IPS DF 6.9 (cell line): ENCODE measurements at regions not wholly inside any gene's neighbourhood (a gene's known extent, or its start where the extent isn't known, plus 50 kb on each side); places are given as distances from the start of the nearest gene placed in this dataset.

Source experiments
- DNase-seq: peaks from one replicate; pipeline ENCODE4 v3.0.0-alpha.2; 2013; ENCODE audit warnings: low read depth, low spot score
- H3K27ac ChIP-seq: one replicate; pipeline ENCODE4 v1.5.1; 2013; ENCODE audit warnings: low read length, control low read depth
- H3K27me3 ChIP-seq: 2 replicates; pipeline ENCODE4 v1.6.1; 2013; ENCODE audit warnings: mild to moderate bottlenecking, low read length; ENCODE audit not compliant: control insufficient read depth, insufficient read depth
- H3K36me3 ChIP-seq: 2 replicates; pipeline ENCODE4 v1.6.1; 2013; ENCODE audit warnings: low read length; ENCODE audit not compliant: control insufficient read depth, insufficient read depth
- H3K4me1 ChIP-seq: 2 replicates; pipeline ENCODE4 v1.6.1; 2013; ENCODE audit warnings: low read length; ENCODE audit not compliant: control insufficient read depth, insufficient read depth
- H3K4me3 ChIP-seq: 2 replicates; pipeline ENCODE4 v1.5.1; 2013; ENCODE audit warnings: mild to moderate bottlenecking, low read length
- H3K9me3 ChIP-seq: 2 replicates; pipeline ENCODE4 v1.6.1; 2013; ENCODE audit warnings: low read length, inconsistent platforms; ENCODE audit not compliant: control insufficient read depth, insufficient read depth
- WGBS: extraction: QIAGEN DNeasy Blood & Tissue Kit; methylation state at CpG from one replicate; pipeline ENCODE4 v1.1.7; 2013; ENCODE audit warnings: mixed read lengths, missing lambda C conversion rate; ENCODE audit not compliant: insufficient read length, insufficient coverage; 5-methylcytosine and 5-hydroxymethylcytosine counted together

DNA sequence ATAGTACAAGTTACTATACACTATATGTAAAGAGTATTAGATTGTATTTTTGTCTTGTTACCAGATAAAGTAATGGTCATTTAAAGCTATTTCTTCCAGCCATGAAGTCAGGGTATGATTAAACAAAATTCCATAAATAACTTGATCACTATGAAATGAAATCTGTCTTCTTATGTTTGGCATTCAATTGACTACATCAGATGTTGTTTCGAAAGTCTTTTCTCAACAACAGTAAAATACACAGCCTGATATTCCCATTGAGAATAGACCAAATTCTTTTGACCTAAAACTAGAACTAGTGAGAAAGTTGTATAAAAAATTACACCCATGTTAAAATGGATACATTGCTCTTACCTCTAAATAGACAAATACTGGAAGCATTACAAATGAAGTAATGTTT is 134.6 kb upstream of the ADAMTS5 start:
- H3K36me3 ChIP-seq, result no peaks in the 10 kb centered on the region
- H3K27me3 ChIP-seq, result no peaks in the 10 kb centered on the region
- WGBS, result no CpG with 5 or more reads among the region's 1 CpG
- no peak overlapping the region for H3K27ac ChIP-seq
- peaks cover 1% of the 10 kb centered on the region; the same call in 1 of the 2 replicates for H3K4me1 ChIP-seq
- no peak overlapping the region for H3K4me3 ChIP-seq
- no peak for DNase-seq
- no peaks in the 10 kb centered on the region for H3K9me3 ChIP-seq

DNA sequence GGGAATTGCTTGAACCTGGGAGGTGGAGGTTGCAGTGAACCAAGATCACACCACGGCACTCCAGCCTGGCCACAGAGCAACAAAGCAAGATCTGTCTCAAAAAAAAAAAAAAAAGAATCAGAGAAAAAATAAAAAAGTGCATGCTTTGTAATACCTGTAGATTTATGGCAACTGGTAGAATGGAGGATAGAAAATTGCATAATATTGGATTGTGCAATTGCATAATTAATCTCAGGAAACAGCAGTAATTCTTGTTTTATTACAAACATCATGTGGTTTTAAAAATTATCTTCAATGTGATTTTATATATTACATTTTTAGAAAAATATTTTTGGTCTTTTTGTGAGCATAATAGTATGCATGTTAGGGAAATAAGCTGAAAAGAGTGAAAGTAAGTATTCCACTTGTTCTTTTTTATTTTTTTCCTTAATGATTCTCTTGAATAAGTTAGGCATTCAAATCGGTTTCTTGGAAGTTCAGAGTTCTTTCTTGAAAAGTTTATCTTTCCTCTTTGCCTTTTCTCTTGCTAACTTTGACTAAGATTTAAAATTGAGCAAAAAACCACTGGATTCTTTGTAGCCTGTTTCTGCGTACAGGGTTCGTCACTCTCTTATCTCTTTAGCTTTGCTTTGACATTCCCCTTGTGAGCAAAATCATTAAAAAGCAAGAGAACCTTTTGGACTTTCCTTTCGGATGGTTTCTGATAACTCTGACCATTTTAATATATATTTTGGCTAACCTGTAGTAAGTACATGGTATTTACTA is 127.5 kb upstream of the ADAMTS5 start:
- H3K36me3 ChIP-seq, result no peaks in the 10 kb centered on the region
- no peak overlapping the region for H3K27ac ChIP-seq
- no CpG with 5 or more reads among the region's 5 CpGs for WGBS
- H3K4me3 ChIP-seq, result no peak overlapping the region
- H3K27me3 ChIP-seq, result no peaks in the 10 kb centered on the region
- H3K9me3 ChIP-seq, result no peaks in the 10 kb centered on the region
- H3K4me1 ChIP-seq, result no peaks in the 10 kb centered on the region
- no peak for DNase-seq

DNA sequence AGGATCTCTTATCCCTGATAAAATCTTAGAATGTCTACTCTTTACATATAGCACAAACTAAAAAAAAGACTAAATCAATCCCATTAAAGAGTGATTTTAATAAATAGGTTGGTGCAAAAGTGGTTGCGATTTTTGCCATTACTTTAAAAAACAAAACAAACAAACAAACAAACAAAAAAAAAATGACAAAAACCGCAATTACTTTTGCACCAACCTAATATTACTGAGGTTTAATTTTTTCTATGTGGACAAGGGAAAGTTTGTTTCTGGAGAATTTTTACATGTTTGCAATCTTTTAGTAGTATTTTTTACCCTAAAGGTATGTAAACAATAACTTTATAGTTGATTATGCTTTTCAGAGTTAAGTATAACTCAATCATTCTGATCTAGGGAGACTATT is 119.7 kb upstream of the ADAMTS5 start:
- Histone ChIP-seq H3K36me3 (no peaks in the 10 kb centered on the region), H3K9me3 (no peaks in the 10 kb centered on the region), H3K27ac (no peak overlapping the region), H3K4me3 (no peak overlapping the region), H3K4me1 (no peaks in the 10 kb centered on the region), H3K27me3 (no peaks in the 10 kb centered on the region)
- no CpG with 5 or more reads among the region's 2 CpGs for WGBS
- no peak for DNase-seq

DNA sequence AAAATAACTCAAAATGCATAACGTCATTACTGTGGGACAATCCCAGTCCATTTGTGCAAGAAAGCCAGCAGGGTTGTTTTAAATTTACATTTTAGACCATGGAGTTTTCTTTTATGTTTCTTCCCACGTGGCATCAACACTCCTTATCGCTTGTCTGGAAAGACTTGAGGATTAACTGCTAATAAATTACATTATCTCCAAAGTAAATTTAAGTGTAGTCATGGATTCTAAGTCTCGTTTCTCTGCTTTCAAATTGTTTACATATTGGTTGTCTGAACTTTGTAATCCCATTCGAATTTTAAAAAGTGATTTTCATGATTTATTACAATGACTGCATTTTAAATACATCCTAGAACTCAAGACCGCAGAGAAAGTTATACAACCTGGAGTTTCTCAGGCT is 119.3 kb upstream of the ADAMTS5 start:
- Histone ChIP-seq H3K27ac (no peak overlapping the region), H3K36me3 (no peaks in the 10 kb centered on the region), H3K9me3 (no peaks in the 10 kb centered on the region), H3K27me3 (no peaks in the 10 kb centered on the region), H3K4me3 (no peak overlapping the region), H3K4me1 (no peaks in the 10 kb centered on the region)
- no CpG with 5 or more reads among the region's 6 CpGs for WGBS
- no peak for DNase-seq

DNA sequence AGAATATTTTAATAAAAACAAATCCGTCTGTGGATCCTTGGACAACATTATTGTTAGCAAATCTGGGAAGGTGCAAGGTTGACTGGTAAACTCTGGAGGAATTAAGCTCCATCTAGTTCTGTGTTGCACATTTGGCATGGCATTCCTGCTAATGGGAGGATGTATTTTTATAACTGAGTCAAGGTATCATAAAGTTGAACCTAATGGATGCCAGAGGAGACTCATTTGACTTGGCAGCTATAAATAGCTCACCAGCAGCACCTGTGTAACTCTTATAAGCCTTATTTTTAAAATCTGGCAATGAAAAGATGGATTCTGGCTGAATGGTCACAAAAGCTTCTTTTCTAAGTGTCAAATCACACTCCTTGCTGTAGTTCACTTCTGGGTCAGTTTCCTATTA is 118.5 kb upstream of the ADAMTS5 start:
- H3K4me3 ChIP-seq, result no peak overlapping the region
- no peaks in the 10 kb centered on the region for H3K36me3 ChIP-seq
- DNase-seq, result no peak
- no peaks in the 10 kb centered on the region for H3K9me3 ChIP-seq
- no peak overlapping the region for H3K27ac ChIP-seq
- H3K4me1 ChIP-seq, result no peaks in the 10 kb centered on the region
- no CpG with 5 or more reads among the region's 1 CpG for WGBS
- no peaks in the 10 kb centered on the region for H3K27me3 ChIP-seq

DNA sequence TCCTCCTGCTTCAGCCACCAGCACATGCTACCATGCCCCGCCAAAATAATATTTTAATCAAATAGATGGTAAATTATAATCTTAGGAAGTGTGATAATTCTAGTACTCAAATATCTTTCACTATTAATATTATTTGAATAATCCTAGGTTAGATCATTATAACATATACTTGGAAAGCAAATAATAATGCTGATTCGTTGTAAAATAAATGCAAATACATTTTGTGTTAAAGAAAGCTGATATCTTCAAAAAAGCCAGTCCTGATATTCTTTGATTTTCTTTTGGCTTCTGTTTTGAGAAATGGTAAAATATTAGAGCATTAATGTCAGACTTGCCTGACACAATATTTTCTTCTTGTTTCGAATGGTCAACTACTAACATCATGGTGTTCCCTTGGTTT is 116.3 kb upstream of the ADAMTS5 start:
- H3K27ac ChIP-seq, result no peak overlapping the region
- no CpG with 5 or more reads among the region's 3 CpGs for WGBS
- H3K9me3 ChIP-seq, result no peaks in the 10 kb centered on the region

DNA sequence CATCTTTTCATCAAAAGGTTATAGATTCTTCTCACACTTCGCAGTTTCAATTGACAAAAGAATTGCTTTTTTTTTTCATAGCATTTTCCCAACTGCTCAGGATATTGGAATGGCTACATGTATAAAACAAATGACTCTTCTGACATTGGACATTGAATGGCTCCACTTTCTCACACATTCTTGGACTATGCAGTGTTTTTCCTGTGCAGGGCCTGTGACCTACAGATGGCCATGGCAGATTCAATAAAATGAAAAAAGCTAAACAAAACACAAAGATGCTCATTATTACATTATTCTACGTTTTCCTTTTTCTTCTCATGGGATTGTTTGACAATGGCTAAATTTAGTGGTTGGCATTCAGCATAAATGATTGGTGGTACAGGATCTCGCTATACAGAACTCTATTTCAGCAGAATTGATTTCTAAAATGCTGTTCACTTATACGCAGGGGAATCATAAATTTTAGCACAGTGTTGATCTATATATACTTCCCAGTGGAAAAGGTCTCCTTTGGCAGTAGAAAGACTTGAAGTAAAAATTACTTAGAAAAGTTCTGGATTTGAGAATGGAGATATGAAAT is 115.6 kb upstream of the ADAMTS5 start:
- Histone ChIP-seq H3K27ac (no peak overlapping the region), H3K27me3 (no peaks in the 10 kb centered on the region), H3K9me3 (no peaks in the 10 kb centered on the region), H3K4me1 (no peaks in the 10 kb centered on the region), H3K4me3 (no peak overlapping the region), H3K36me3 (no peaks in the 10 kb centered on the region)
- WGBS, result no CpG with 5 or more reads among the region's 4 CpGs
- no peak for DNase-seq

More for the DNA sequence above, 116.3 kb upstream of the ADAMTS5 start:
- no peak for DNase-seq
- Histone ChIP-seq H3K27me3 (no peaks in the 10 kb centered on the region), H3K4me3 (no peak overlapping the region), H3K36me3 (no peaks in the 10 kb centered on the region), H3K4me1 (no peaks in the 10 kb centered on the region)

DNA sequence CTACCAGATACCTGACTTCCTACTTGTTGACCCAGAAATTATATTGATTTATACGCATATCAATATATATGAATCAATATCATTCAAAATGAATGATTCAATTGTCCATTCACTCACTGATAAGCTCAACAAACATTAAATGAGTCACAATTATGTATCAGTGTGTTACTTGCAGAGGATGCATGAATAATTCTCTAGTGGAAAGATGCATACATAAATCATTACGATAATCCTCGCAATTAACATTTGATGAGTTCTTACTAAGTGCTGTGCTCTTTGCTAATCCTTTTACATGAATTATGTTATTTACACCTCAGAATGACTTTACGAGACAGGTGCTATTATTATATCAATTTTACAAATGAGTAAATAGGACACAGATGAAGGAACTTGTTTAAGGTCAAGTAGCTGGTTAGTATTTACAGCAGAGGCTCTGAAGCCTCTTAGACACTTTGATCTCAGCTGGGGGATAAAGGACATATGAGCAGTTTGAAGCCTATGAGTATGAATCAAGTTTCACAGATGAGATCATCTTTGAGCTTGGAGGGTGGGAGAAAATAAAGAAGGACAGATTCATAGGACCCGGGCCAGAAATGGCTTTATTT is 112.8 kb upstream of the ADAMTS5 start:
- no CpG with 5 or more reads among the region's 5 CpGs for WGBS
- H3K36me3 ChIP-seq, result no peaks in the 10 kb centered on the region
- DNase-seq, result no peak
- no peaks in the 10 kb centered on the region for H3K9me3 ChIP-seq
- H3K27ac ChIP-seq, result no peak overlapping the region
- H3K27me3 ChIP-seq, result no peaks in the 10 kb centered on the region
- H3K4me1 ChIP-seq, result no peaks in the 10 kb centered on the region
- no peak overlapping the region for H3K4me3 ChIP-seq

DNA sequence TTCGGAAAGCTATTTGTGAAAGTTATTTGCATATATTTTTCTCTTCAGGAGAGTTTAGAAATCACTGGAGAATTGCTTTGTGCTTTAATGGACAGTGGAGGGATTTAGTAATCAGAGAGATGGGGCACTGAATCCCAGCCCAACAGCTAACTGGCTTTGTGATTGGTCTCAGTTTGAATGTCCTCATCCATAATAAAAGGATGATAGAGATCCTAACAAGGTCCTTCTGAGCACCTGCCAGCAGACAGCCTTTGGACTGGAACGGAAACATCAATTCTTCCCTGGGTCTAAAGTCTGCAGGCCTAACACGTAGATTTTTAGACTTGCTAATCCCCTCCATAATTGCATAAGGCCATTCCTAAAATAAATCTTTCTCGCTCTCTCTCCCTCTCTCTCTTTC is 112.0 kb upstream of the ADAMTS5 start:
- no peaks in the 10 kb centered on the region for H3K27me3 ChIP-seq
- H3K9me3 ChIP-seq, result no peaks in the 10 kb centered on the region
- no peak overlapping the region for H3K27ac ChIP-seq
- no peak overlapping the region for H3K4me3 ChIP-seq
- no peaks in the 10 kb centered on the region for H3K4me1 ChIP-seq
- DNase-seq, result no peak
- H3K36me3 ChIP-seq, result no peaks in the 10 kb centered on the region
- no CpG with 5 or more reads among the region's 4 CpGs for WGBS

DNA sequence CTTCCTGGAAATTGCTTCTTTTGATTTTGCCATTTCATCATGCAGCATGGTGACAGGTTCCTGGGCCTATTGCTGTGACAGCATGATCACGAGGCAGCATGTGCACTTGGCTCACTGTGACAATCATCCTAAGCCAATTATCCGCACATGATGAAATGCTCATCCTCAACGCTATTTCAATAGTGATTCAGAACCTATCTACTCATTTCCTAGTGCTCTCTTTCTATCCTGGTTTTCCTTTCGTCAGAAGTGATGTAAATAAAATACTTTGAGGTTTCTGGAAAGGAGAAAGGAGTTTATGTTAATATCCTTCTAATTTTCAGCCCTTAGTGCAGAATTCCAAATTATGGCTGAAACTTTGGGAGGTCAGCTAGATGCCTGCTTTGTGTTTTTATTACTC is 110.6 kb upstream of the ADAMTS5 start:
- no peaks in the 10 kb centered on the region for H3K4me1 ChIP-seq
- H3K27ac ChIP-seq, result no peak overlapping the region
- H3K27me3 ChIP-seq, result no peaks in the 10 kb centered on the region
- H3K9me3 ChIP-seq, result no peaks in the 10 kb centered on the region
- no peaks in the 10 kb centered on the region for H3K36me3 ChIP-seq
- DNase-seq, result no peak
- WGBS, result no CpG with 5 or more reads among the region's 4 CpGs
- H3K4me3 ChIP-seq, result no peak overlapping the region

DNA sequence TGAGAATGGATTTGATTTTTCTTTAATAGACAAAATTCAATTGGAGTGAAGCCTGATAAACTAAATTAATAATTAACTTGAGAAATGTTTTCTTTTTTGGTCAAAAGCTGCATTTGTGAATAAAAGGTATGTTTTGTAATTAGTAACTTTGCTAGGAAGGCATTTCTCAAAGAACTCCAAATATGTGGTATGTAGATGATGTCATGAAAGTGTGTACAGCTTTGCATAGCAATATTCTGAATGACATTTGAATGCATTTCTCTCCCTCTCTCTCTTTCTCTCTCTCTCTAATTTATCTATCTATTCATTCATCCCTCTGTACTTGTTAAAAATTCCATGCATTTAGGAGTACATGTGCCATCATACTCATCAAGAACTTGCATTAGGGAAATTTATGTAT is 109.1 kb upstream of the ADAMTS5 start:
- Histone ChIP-seq H3K36me3 (no peaks in the 10 kb centered on the region), H3K27me3 (no peaks in the 10 kb centered on the region), H3K9me3 (no peaks in the 10 kb centered on the region), H3K4me1 (no peaks in the 10 kb centered on the region), H3K27ac (no peak overlapping the region), H3K4me3 (no peak overlapping the region)
- no peak for DNase-seq
